ENCODE measurements at regions not wholly inside any gene's neighbourhood (a gene's known extent, or its start where the extent isn't known, plus 50 kb on each side); places are given as distances from the start of the nearest gene placed in this dataset.

- TF ChIP-seq CTCF (IDR thresholded peaks at IDR 0.05) (no peak), POLR2A (IDR thresholded peaks at IDR 0.05) (no peak)
Measured at GRCh38 chr9:95666785-95667155, 150.0 kb upstream of the PTCH1 start.
